ENCODE measurements at regions not wholly inside any gene's neighbourhood (a gene's known extent, or its start where the extent isn't known, plus 50 kb on each side); places are given as distances from the start of the nearest gene placed in this dataset.

- TF ChIP-seq EP300 (IDR thresholded peaks at IDR 0.05) (no peak), POLR2A (IDR thresholded peaks at IDR 0.05) (no peak), POLR2AphosphoS5 (IDR thresholded peaks at IDR 0.05) (no peak)
- TF ChIP-seq, protein P1, sequence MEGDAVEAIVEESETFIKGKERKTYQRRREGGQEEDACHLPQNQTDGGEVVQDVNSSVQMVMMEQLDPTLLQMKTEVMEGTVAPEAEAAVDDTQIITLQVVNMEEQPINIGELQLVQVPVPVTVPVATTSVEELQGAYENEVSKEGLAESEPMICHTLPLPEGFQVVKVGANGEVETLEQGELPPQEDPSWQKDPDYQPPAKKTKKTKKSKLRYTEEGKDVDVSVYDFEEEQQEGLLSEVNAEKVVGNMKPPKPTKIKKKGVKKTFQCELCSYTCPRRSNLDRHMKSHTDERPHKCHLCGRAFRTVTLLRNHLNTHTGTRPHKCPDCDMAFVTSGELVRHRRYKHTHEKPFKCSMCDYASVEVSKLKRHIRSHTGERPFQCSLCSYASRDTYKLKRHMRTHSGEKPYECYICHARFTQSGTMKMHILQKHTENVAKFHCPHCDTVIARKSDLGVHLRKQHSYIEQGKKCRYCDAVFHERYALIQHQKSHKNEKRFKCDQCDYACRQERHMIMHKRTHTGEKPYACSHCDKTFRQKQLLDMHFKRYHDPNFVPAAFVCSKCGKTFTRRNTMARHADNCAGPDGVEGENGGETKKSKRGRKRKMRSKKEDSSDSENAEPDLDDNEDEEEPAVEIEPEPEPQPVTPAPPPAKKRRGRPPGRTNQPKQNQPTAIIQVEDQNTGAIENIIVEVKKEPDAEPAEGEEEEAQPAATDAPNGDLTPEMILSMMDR (IDR thresholded peaks at IDR 0.05), result no peak
- Histone ChIP-seq H3K27ac (no peak overlapping the region), H3K9me3 (no peaks in the 10 kb centered on the region), H3K36me3 (no peaks in the 10 kb centered on the region), H3K4me1 (no peaks in the 10 kb centered on the region), H3K4me3 (no peak overlapping the region), H3K27me3 (no peaks in the 10 kb centered on the region)
- 96 to 100% methylated on average over 2 to 3 of the region's 3 CpGs for WGBS, 2 donors (ENCODE audit: low coverage in 1 of 2)
- no peak for ATAC-seq
Observed at GRCh38 chr5:89216606-89217005, 333.6 kb upstream of the MEF2C start.

- no peak overlapping the region for H3K4me3 ChIP-seq
- no peaks in the 10 kb centered on the region for H3K27me3 ChIP-seq
- H3K27ac ChIP-seq, result no peak overlapping the region
- no peaks in the 10 kb centered on the region for H3K36me3 ChIP-seq
- no peaks in the 10 kb centered on the region for H3K4me1 ChIP-seq
- no peak for ATAC-seq
- H3K9me3 ChIP-seq, result no peaks in the 10 kb centered on the region
- TF ChIP-seq POLR2AphosphoS5 (IDR thresholded peaks at IDR 0.05) (no peak), EP300 (IDR thresholded peaks at IDR 0.05) (no peak), POLR2A (IDR thresholded peaks at IDR 0.05) (no peak)
- TF ChIP-seq, protein P1 (IDR thresholded peaks at IDR 0.05), result no peak
- WGBS, 2 donors (ENCODE audit: low coverage in 1 of 2), result 25 to 31% methylated on average over 1 of the region's 1 CpG
Observed at GRCh38 chr5:89213573-89213972, 330.6 kb upstream of the MEF2C start.

DNA sequence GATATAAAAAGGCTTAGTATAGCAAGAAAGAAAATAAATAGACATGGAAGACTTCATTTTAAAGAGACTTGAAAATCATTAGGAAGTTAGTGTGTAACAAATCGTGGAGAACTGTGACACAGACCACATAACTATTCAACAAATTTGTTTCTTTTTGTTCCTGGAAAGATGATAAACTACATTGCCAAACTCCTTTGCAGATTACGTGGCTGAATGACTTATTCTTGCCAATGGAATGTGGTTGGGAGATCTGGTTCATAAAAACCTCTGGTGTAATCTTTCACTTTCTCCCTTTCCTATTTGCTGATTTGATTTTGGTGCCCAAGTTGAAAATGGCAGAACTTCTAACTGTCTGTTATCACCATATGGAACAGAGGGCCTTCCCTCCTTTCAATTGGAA is 328.9 kb upstream of the MEF2C start:
- H3K9me3 ChIP-seq, result no peaks in the 10 kb centered on the region
- TF ChIP-seq POLR2A (IDR thresholded peaks at IDR 0.05) (no peak), POLR2AphosphoS5 (IDR thresholded peaks at IDR 0.05) (peak; percentile 27), EP300 (IDR thresholded peaks at IDR 0.05) (no peak)
- TF ChIP-seq, protein P1 (IDR thresholded peaks at IDR 0.05), result no peak
- no peak overlapping the region for H3K27ac ChIP-seq
- H3K4me3 ChIP-seq, result no peak overlapping the region
- no peak for ATAC-seq
- no peaks in the 10 kb centered on the region for H3K4me1 ChIP-seq
- WGBS, 2 donors (ENCODE audit: low coverage in 1 of 2), result 10 to 38% methylated on average over 2 of the region's 2 CpGs
- H3K27me3 ChIP-seq, result no peaks in the 10 kb centered on the region
- no peaks in the 10 kb centered on the region for H3K36me3 ChIP-seq

DNA sequence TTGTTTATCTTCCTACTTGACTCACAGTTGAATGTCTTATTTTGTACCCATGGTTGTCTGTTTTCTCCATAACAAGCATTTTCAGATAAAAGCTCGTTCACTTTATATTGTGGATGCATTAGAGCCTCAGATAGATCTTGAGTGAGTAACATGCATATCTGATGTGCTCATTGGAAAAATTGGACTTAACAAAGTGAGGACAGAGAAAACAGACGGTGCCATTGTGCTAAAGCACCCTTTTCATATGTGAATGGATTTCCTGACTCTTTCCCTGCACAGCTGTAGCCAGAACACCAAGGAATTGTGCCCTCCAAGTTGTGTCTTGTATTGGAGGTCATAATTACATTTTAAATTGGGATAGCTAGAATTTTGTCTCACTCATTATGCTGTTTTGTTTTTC is 325.8 kb upstream of the MEF2C start:
- Histone ChIP-seq H3K27me3 (no peaks in the 10 kb centered on the region), H3K9me3 (no peaks in the 10 kb centered on the region), H3K4me1 (no peaks in the 10 kb centered on the region), H3K4me3 (no peak overlapping the region), H3K27ac (no peak overlapping the region), H3K36me3 (no peaks in the 10 kb centered on the region)
- 72 to 89% methylated on average over 2 of the region's 2 CpGs for WGBS, 2 donors (ENCODE audit: low coverage in 1 of 2)
- ATAC-seq, result no peak
- TF ChIP-seq, protein P1 (IDR thresholded peaks at IDR 0.05), result no peak
- TF ChIP-seq EP300 (IDR thresholded peaks at IDR 0.05) (no peak), POLR2AphosphoS5 (IDR thresholded peaks at IDR 0.05) (no peak), POLR2A (IDR thresholded peaks at IDR 0.05) (no peak)

DNA sequence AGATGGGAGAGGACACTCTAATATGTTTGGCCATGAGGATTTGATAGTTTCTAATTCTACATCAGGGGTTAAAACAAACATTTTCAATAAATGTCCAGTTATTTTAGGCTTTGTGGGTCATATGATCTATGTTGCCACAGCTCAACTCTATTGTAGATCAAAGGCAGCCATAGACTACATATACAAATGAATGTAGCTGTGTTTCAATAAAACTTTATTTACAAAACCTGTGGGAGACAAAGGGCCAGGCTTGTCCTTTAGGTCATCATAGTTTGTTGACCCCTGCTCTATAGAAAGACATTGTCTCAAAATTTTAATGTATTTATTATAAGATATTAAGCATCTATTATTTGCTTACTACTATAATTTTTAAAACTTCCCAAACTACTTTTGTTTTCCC is 325.4 kb upstream of the MEF2C start:
- ATAC-seq, result no peak
- H3K4me3 ChIP-seq, result no peak overlapping the region
- no peaks in the 10 kb centered on the region for H3K36me3 ChIP-seq
- TF ChIP-seq POLR2AphosphoS5 (IDR thresholded peaks at IDR 0.05) (no peak), EP300 (IDR thresholded peaks at IDR 0.05) (no peak), POLR2A (IDR thresholded peaks at IDR 0.05) (no peak)
- TF ChIP-seq, protein P1 (IDR thresholded peaks at IDR 0.05), result no peak
- no peaks in the 10 kb centered on the region for H3K27me3 ChIP-seq
- H3K9me3 ChIP-seq, result no peaks in the 10 kb centered on the region
- no peak overlapping the region for H3K27ac ChIP-seq
- no peaks in the 10 kb centered on the region for H3K4me1 ChIP-seq
